A549 (cell line): ENCODE measurements at regions not wholly inside any gene's neighbourhood (a gene's known extent, or its start where the extent isn't known, plus 50 kb on each side); places are given as distances from the start of the nearest gene placed in this dataset.

Experiments
- ATAC-seq, 2 experiments: fragments of 200-7000 bp in 1 of 2; fragments of >200 bp in 1 of 2; cut with Nextera tagmentation in 1 of 2; cut with Tn5 transposase in 1 of 2; 3 replicates each; pipeline versions ENCODE4 v1.8.0 to v1.9.1; 2018 to 2020; ENCODE audit warnings: mild to moderate bottlenecking in 1 of 2, moderate library complexity in 1 of 2
- CTCF ChIA-PET: fragments of 300-600 bp; sonication (Branson Sonifier 250); formaldehyde crosslinking; extraction: SDS; loops from one replicate; lab custom pipeline; 2021; ENCODE audit warnings: antibody characterized with exemption, inconsistent platforms; lab: Yijun Ruan, JAX
- POLR2A ChIA-PET: fragments of 350-600 bp; formaldehyde crosslinking; extraction: SDS; loops from one replicate; lab custom pipeline; 2021; ENCODE audit warnings: antibody characterized with exemption, inconsistent platforms; lab: Yijun Ruan, JAX
- DNase-seq, 2 experiments: peaks; one replicate each; pipeline versions ENCODE4 v3.0.0 to v3.0.0-alpha.2; 2011 to 2016; ENCODE audit warnings: low read depth in 1 of 2, low spot score in 1 of 2
- FAIRE-seq: peaks from 2 replicates; lab custom pipeline; 2011; peaks lifted over from hg19 to GRCh38; lab: Jason Lieb, UNC
- H3K27ac ChIP-seq, 2 experiments: fragments of >200 bp; sonication (Bioruptor Twin); formaldehyde crosslinking; 3 replicates each; pipeline ENCODE4 v1.5.1; 2016 to 2017
- H3K4me1 ChIP-seq: fragments of >200 bp; sonication (Bioruptor Twin); formaldehyde crosslinking; 3 replicates; pipeline ENCODE4 v1.6.1; 2016
- H3K4me2 ChIP-seq: fragments of >200 bp; sonication (Bioruptor Twin); formaldehyde crosslinking; 3 replicates; pipeline ENCODE4 v1.6.1; 2016
- H3K4me3 ChIP-seq: fragments of >200 bp; sonication (Bioruptor Twin); formaldehyde crosslinking; 3 replicates; pipeline ENCODE4 v1.5.1; 2016
- H3K9me3 ChIP-seq: fragments of >200 bp; sonication (Bioruptor Twin); formaldehyde crosslinking; 3 replicates; pipeline ENCODE4 v1.6.1; 2016
- BCL3 ChIP-seq: fragments of >200 bp; sonication (Bioruptor Twin); formaldehyde crosslinking; IDR thresholded peaks from 3 replicates; pipeline ENCODE4 v1.6.1; 2016
- BHLHE40 ChIP-seq: IDR thresholded peaks from 2 replicates; pipeline ENCODE4 v1.6.1; 2012; ENCODE audit warnings: low read depth, low read length, inconsistent platforms
- CBX8 ChIP-seq: fragments of 200-600 bp; sonication (generic); IDR thresholded peaks from 2 replicates; pipeline ENCODE4 v1.6.1; 2016
- CHD4 ChIP-seq: fragments of 200-600 bp; sonication (generic); IDR thresholded peaks from 2 replicates; pipeline ENCODE4 v1.6.1; 2016; ENCODE audit warnings: antibody characterized with exemption, mild to moderate bottlenecking, borderline replicate concordance
- E2F6 ChIP-seq: IDR thresholded peaks from 2 replicates; pipeline ENCODE4 v1.6.1; 2012; ENCODE audit warnings: low read depth, borderline replicate concordance
- EHF ChIP-seq: fragments of 250-450 bp; sonication (Bioruptor Pico); IDR thresholded peaks from 2 replicates; pipeline ENCODE4 v1.5.0; 2020; ENCODE audit warnings: mild to moderate bottlenecking
- FOSB ChIP-seq: fragments of 250-450 bp; sonication (Bioruptor Pico); IDR thresholded peaks from 2 replicates; pipeline ENCODE4 v1.5.0; 2020; ENCODE audit warnings: mild to moderate bottlenecking, moderate library complexity
- FOSL2 ChIP-seq, 2 experiments: fragments of 450-650 bp in 1 of 2; fragments of >200 bp in 1 of 2; sonication (Bioruptor Twin) in 1 of 2; formaldehyde crosslinking; IDR thresholded peaks; 2 replicates each; pipeline versions ENCODE4 v1.5.0 to v1.6.1; 2016 to 2020; ENCODE audit warnings: mild to moderate bottlenecking in 1 of 2, moderate library complexity in 1 of 2
- FOXS1 ChIP-seq: fragments of 250-450 bp; sonication (Bioruptor Pico); IDR thresholded peaks from 2 replicates; pipeline ENCODE4 v1.5.0; 2020; ENCODE audit warnings: mild to moderate bottlenecking, moderate library complexity
- GATA3 ChIP-seq: IDR thresholded peaks from 2 replicates; pipeline ENCODE4 v1.6.1; 2012; ENCODE audit warnings: borderline replicate concordance
- HDAC2 ChIP-seq: fragments of 200-600 bp; sonication (generic); IDR thresholded peaks from 2 replicates; pipeline ENCODE4 v1.6.1; 2016
- HEYL ChIP-seq: fragments of 250-450 bp; sonication (Bioruptor Pico); IDR thresholded peaks from 2 replicates; pipeline ENCODE4 v1.8.0; 2021; ENCODE audit warnings: mild to moderate bottlenecking, moderate library complexity
- HMGXB4 ChIP-seq: fragments of 250-450 bp; sonication (Bioruptor Pico); IDR thresholded peaks from 2 replicates; pipeline ENCODE4 v1.5.0; 2021; ENCODE audit warnings: mild to moderate bottlenecking, moderate library complexity, borderline replicate concordance
- HOXB13 ChIP-seq: fragments of 250-450 bp; sonication (Bioruptor Pico); IDR thresholded peaks from 2 replicates; pipeline ENCODE4 v1.5.0; 2020; ENCODE audit warnings: low read depth, mild to moderate bottlenecking, moderate library complexity
- MAFK ChIP-seq: fragments of 450-650 bp; IDR thresholded peaks from 2 replicates; pipeline ENCODE4 v1.6.1; 2014; ENCODE audit not compliant: partially characterized antibody
- NFE2L2 ChIP-seq: fragments of 150-350 bp; conservative IDR thresholded peaks from 2 replicates; pipeline ENCODE4 v1.6.1; 2014; ENCODE audit warnings: low read length
- NR3C1 ChIP-seq: fragments of >200 bp; sonication (Bioruptor Twin); formaldehyde crosslinking; IDR thresholded peaks from 3 replicates; pipeline ENCODE4 v1.6.1; 2017
- POLR2A ChIP-seq: IDR thresholded peaks from 2 replicates; pipeline ENCODE4 v1.6.1; 2012; ENCODE audit warnings: mild to moderate bottlenecking, low read length
- POLR2AphosphoS2 ChIP-seq: conservative IDR thresholded peaks from 2 replicates; pipeline ENCODE4 v1.6.1; 2012; ENCODE audit warnings: low read length, improper control_type of control experiment, inconsistent platforms
- RAD21 ChIP-seq, 2 experiments: fragments of >200 bp in 1 of 2; sonication (Bioruptor Twin) in 1 of 2; formaldehyde crosslinking in 1 of 2; IDR thresholded peaks in 1 of 2; conservative IDR thresholded peaks in 1 of 2; 2 replicates in 1 of 2; 3 replicates in 1 of 2; pipeline ENCODE4 v1.6.1; 2012 to 2018; ENCODE audit warnings: inconsistent platforms in 1 of 2
- TFCP2L1 ChIP-seq: fragments of 250-450 bp; sonication (Bioruptor Pico); IDR thresholded peaks from 2 replicates; pipeline ENCODE4 v1.5.0; 2021; ENCODE audit warnings: mild to moderate bottlenecking
- TP53 ChIP-seq: fragments of 250-450 bp; sonication (Bioruptor Pico); IDR thresholded peaks from 2 replicates; pipeline ENCODE4 v1.5.0; 2021; ENCODE audit warnings: mild to moderate bottlenecking, moderate library complexity
- ZFP36 ChIP-seq: fragments of 450-650 bp; IDR thresholded peaks from 2 replicates; pipeline ENCODE4 v1.6.1; 2014; ENCODE audit warnings: borderline replicate concordance; ENCODE audit not compliant: partially characterized antibody
- ZNF302 ChIP-seq: fragments of 250-450 bp; sonication (Bioruptor Pico); IDR thresholded peaks from 2 replicates; pipeline ENCODE4 v1.9.0; 2021; ENCODE audit warnings: inconsistent platforms, mild to moderate bottlenecking, moderate library complexity
- ZSCAN20 ChIP-seq: fragments of 250-450 bp; sonication (Bioruptor Pico); IDR thresholded peaks from 2 replicates; pipeline ENCODE4 v1.8.0; 2022; ENCODE audit warnings: mild to moderate bottlenecking, moderate library complexity
- WGBS: methylation state at CpG from one replicate; pipeline ENCODE4 v1.1.6; 2017; ENCODE audit errors: missing lambda C conversion rate; 5-methylcytosine and 5-hydroxymethylcytosine counted together
- TF ChIP-seq, protein P1 (sequence below): IDR thresholded peaks from 2 replicates; pipeline ENCODE4 v1.6.1; 2012
- TF ChIP-seq, protein P2 (sequence below): fragments of >200 bp; sonication (Bioruptor Twin); formaldehyde crosslinking; IDR thresholded peaks from 3 replicates; pipeline ENCODE4 v1.5.1; 2016

DNA sequence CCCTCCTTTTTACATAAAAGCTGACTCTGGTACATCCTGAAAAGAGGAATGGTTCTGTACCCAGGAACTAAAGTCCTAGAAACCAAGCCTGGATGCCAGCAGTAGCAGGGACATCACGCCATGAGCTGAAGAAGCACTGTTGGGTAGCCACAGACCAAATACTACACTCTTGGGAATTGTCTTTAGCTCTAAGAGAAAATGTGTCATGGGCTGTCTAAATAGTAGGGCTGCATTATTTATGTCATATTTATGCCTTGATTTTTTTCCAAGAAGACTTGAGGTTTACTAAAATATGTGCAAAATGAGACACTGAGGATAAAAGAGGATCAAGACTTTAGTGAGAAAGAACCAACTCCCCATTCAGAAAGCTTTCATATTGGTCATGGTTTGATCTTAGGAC is 213.6 kb downstream of the RAB38 start:
- POLR2A ChIA-PET: no interaction called here
- H3K27ac ChIP-seq: no peak overlapping the region
- no peak for TF ChIP-seq ZNF302
- ATAC-seq (no peak), FAIRE-seq (no peak), DNase-seq (no peak)
- H3K4me2 ChIP-seq: no peak overlapping the region
- H3K9me3 ChIP-seq: no peaks in the 10 kb centered on the region
- no peaks in the 10 kb centered on the region for H3K4me1 ChIP-seq
- WGBS: 8% methylated on average over 1 of the region's 1 CpG
- no peak overlapping the region for H3K4me3 ChIP-seq
- CTCF ChIA-PET: interaction anchor here (1.2 kb wide), 1 partner anchor 55 kb away, joined by 3 read pairs; no protein-coding TSS in a partner anchor

- FAIRE-seq (no peak), DNase-seq (no peak)
- Histone ChIP-seq H3K4me3 (no peak overlapping the region), H3K4me2 (no peak overlapping the region)
- CTCF ChIA-PET: no interaction called here
- TF ChIP-seq, protein P1, sequence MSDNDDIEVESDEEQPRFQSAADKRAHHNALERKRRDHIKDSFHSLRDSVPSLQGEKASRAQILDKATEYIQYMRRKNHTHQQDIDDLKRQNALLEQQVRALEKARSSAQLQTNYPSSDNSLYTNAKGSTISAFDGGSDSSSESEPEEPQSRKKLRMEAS: no peak
- TF ChIP-seq, protein P2, sequence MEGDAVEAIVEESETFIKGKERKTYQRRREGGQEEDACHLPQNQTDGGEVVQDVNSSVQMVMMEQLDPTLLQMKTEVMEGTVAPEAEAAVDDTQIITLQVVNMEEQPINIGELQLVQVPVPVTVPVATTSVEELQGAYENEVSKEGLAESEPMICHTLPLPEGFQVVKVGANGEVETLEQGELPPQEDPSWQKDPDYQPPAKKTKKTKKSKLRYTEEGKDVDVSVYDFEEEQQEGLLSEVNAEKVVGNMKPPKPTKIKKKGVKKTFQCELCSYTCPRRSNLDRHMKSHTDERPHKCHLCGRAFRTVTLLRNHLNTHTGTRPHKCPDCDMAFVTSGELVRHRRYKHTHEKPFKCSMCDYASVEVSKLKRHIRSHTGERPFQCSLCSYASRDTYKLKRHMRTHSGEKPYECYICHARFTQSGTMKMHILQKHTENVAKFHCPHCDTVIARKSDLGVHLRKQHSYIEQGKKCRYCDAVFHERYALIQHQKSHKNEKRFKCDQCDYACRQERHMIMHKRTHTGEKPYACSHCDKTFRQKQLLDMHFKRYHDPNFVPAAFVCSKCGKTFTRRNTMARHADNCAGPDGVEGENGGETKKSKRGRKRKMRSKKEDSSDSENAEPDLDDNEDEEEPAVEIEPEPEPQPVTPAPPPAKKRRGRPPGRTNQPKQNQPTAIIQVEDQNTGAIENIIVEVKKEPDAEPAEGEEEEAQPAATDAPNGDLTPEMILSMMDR: no peak
- no peak for TF ChIP-seq TP53
- TF ChIP-seq NR3C1: no peak
- no peak for TF ChIP-seq BCL3
- TF ChIP-seq ZSCAN20 (CRISPR knock-in tag): no peak
- no peak for TF ChIP-seq HEYL (CRISPR knock-in tag)
- no peak for TF ChIP-seq FOXS1 (CRISPR knock-in tag)
- no peak for TF ChIP-seq FOSB
- TF ChIP-seq ZFP36: no peak
- no peak for TF ChIP-seq POLR2A
- no peak for TF ChIP-seq FOSL2 (IDR thresholded peaks at IDR 0.05)
- TF ChIP-seq FOSL2 (CRISPR knock-in tag; IDR thresholded peaks at IDR 0.05): no peak
- TF ChIP-seq RAD21 (conservative IDR thresholded peaks at IDR 0.05 in 1 of 2, IDR thresholded peaks at IDR 0.05 in 1 of 2): no peak
- no peak for TF ChIP-seq MAFK
- no peak for TF ChIP-seq HDAC2
- TF ChIP-seq, all 56 proteins: peak for 0
- 43% methylated on average over 4 of the region's 4 CpGs for WGBS
- POLR2A ChIA-PET: no interaction called here
- Histone ChIP-seq H3K27ac (no peak overlapping the region), H3K4me1 (no peaks in the 10 kb centered on the region), H3K9me3 (no peaks in the 10 kb centered on the region)
- no peak for ATAC-seq
Observed at GRCh38 chr11:87957961-87958360, 217.3 kb downstream of the RAB38 start.

GRCh38 chr11:87954476-87954875 is 220.8 kb downstream of the RAB38 start:
- DNase-seq (no peak), FAIRE-seq (no peak), ATAC-seq (no peak)
- H3K4me1 ChIP-seq: no peaks in the 10 kb centered on the region
- no peaks in the 10 kb centered on the region for H3K9me3 ChIP-seq
- WGBS: 7% methylated on average over 4 of the region's 4 CpGs
- no peak overlapping the region for H3K27ac ChIP-seq
- TF ChIP-seq GATA3 (no peak), NFE2L2 (no peak), CBX8 (no peak), MAFK (no peak)
- H3K4me3 ChIP-seq: no peak overlapping the region
- ChIA-PET CTCF (no interaction called here), POLR2A (no interaction called here)
- no peak overlapping the region for H3K4me2 ChIP-seq

GRCh38 chr11:87942786-87943185 is 232.5 kb downstream of the RAB38 start:
- no peak overlapping the region for H3K4me2 ChIP-seq
- ChIA-PET POLR2A (no interaction called here), CTCF (interaction anchor here (1.2 kb wide), 1 partner anchor 10 kb away, joined by 3 read pairs; no protein-coding TSS in a partner anchor)
- ATAC-seq: no peak
- no peak overlapping the region for H3K27ac ChIP-seq
- no peaks in the 10 kb centered on the region for H3K9me3 ChIP-seq
- FAIRE-seq: no peak
- no peaks in the 10 kb centered on the region for H3K4me1 ChIP-seq
- no peak overlapping the region for H3K4me3 ChIP-seq
- 7% methylated on average over 4 of the region's 4 CpGs for WGBS
- DNase-seq: no peak
- TF ChIP-seq FOXS1 (CRISPR knock-in tag) (no peak), POLR2AphosphoS2 (no peak), BCL3 (no peak), EHF (no peak), CHD4 (no peak), HMGXB4 (CRISPR knock-in tag) (no peak), E2F6 (no peak), FOSL2 (IDR thresholded peaks at IDR 0.05) (no peak), FOSL2 (CRISPR knock-in tag; IDR thresholded peaks at IDR 0.05) (no peak), NR3C1 (no peak), TFCP2L1 (CRISPR knock-in tag) (no peak), BHLHE40 (no peak), HOXB13 (CRISPR knock-in tag) (no peak)
